ENCODE measurements at regions not wholly inside any gene's neighbourhood (a gene's known extent, or its start where the extent isn't known, plus 50 kb on each side); places are given as distances from the start of the nearest gene placed in this dataset.

DNA sequence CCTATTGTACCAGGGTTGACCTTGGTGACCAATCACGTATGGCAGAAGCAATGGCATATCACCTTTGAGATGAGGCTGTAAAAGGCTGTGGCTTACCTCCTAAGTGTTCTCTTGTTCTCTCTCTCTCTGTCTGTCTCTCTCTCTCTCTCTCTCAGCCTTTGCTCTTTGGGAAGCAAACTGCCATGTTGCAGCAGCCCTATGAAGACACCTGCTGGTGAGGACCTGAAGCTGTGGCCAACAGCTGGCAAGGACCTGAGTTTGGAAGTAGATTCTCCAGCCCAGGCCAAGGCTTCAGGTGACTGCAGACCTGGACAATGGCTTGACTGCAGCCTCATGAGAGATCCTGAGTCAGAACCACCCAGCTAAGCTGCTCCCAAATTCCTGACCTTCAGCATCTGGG, 161.4 kb downstream of the GPAM start:
- TF ChIP-seq TAF1 (IDR thresholded peaks at IDR 0.05; ENCODE audit: low read depth, low read length) (no peak), POLR2AphosphoS5 (IDR thresholded peaks at IDR 0.05; ENCODE audit: low read depth, low read length) (no peak), POLR2A (IDR thresholded peaks at IDR 0.05; ENCODE audit: low read depth, low read length) (no peak)

Measured in GM12891 (cell line).